ENCODE measurements at regions not wholly inside any gene's neighbourhood (a gene's known extent, or its start where the extent isn't known, plus 50 kb on each side); places are given as distances from the start of the nearest gene placed in this dataset.

DNA sequence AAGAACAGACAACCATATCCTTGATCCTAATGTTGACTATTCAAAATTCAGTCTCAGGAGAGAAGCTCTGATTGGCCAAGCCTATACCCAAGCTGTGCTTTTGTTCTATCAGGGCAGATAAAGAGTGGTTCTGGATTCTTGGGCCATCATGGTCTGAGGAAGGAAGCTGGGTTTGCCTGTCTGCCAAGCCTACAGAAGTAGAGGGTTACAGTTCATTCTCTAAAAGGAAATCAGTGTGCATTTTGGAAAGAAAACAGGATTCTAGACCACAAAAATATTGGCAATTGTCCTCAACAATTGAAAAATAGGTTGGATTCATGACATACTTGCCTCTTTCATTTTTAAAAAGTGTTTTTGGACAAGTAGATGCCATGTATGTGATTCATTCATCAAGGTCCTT lies 145.4 kb upstream of the BMP2 start (continued):
- TF ChIP-seq, protein P1, sequence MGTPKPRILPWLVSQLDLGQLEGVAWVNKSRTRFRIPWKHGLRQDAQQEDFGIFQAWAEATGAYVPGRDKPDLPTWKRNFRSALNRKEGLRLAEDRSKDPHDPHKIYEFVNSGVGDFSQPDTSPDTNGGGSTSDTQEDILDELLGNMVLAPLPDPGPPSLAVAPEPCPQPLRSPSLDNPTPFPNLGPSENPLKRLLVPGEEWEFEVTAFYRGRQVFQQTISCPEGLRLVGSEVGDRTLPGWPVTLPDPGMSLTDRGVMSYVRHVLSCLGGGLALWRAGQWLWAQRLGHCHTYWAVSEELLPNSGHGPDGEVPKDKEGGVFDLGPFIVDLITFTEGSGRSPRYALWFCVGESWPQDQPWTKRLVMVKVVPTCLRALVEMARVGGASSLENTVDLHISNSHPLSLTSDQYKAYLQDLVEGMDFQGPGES (IDR thresholded peaks at IDR 0.05; ENCODE audit: low read depth, low read length), result no peak

DNA sequence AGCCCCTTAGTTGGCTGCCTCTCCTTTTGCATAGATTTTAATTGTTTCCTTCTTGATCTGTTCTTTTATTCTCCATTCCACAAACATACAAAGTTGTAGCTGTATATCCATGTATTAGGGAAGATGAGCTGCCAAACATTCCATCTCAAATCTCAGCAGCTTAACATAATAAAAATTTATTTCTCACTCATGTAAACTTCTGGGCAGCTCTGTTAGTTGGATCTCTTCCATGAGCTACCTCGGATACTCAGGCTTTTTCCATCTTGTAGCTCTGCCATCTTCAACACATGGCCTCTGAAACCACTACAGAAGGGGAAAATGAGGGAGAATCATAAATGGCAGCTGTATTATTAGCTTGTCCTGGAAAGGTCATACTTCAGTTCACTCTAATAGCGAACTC lies 149.4 kb upstream of the BMP2 start:
- Histone ChIP-seq H3K9ac (no peak overlapping the region), H3K4me1 (ENCODE audit: control insufficient read depth in 1 of 2, insufficient read depth in 2 of 2, low read depth in 1 of 2, low read length in 1 of 2) (no peaks in the 10 kb centered on the region), H3K4me3 (ENCODE audit: low read depth in 2 of 2, low read length in 1 of 2) (no peak overlapping the region), H3K27ac (ENCODE audit: low read depth in 2 of 2, low read length in 1 of 2) (no peak overlapping the region), H4K20me1 (ENCODE audit: insufficient read depth) (no peaks in the 10 kb centered on the region), H3K27me3 (ENCODE audit: insufficient read depth) (no peaks in the 10 kb centered on the region), H3K9me2 (no peaks in the 10 kb centered on the region), H3K4me2 (no peak overlapping the region), H3K36me3 (replicated peaks in 1 of 2; ENCODE audit: control insufficient read depth in 1 of 2, insufficient read depth in 2 of 2, low read length in 1 of 2) (no peaks in the 10 kb centered on the region), H3F3A (replicated peaks; ENCODE audit: insufficient read depth) (no peaks in the 10 kb centered on the region), H3K9me3 (no peaks in the 10 kb centered on the region), H2AFZ (ENCODE audit: low read depth) (no peak overlapping the region), H3K79me2 (ENCODE audit: insufficient read depth) (no peaks in the 10 kb centered on the region)
- TF ChIP-seq MEF2A (IDR thresholded peaks at IDR 0.05; ENCODE audit: borderline replicate concordance, low read depth) (no peak), MXI1 (IDR thresholded peaks at IDR 0.05; ENCODE audit: low read depth, low read length) (no peak), TAF1 (IDR thresholded peaks at IDR 0.05; ENCODE audit: borderline replicate concordance, low read depth, low read length) (no peak), GABPA (IDR thresholded peaks at IDR 0.05; ENCODE audit: low read depth) (no peak), GATA2 (CRISPR knock-in tag; IDR thresholded peaks at IDR 0.05) (no peak), CHD2 (IDR thresholded peaks at IDR 0.05; ENCODE audit: low read length, partially characterized antibody) (no peak), YY1 (IDR thresholded peaks at IDR 0.05; ENCODE audit: low read depth) (no peak)
- ChIA-PET POLR2A (no interaction called here), CTCF (interaction anchor here (0.6 kb wide), 1 partner anchor 477 kb away, joined by 3 read pairs; no protein-coding TSS in a partner anchor)
- WGBS (ENCODE audit: low lambda C conversion rate), result 17% methylated on average over 2 of the region's 2 CpGs
- no peak for DNase-seq

DNA sequence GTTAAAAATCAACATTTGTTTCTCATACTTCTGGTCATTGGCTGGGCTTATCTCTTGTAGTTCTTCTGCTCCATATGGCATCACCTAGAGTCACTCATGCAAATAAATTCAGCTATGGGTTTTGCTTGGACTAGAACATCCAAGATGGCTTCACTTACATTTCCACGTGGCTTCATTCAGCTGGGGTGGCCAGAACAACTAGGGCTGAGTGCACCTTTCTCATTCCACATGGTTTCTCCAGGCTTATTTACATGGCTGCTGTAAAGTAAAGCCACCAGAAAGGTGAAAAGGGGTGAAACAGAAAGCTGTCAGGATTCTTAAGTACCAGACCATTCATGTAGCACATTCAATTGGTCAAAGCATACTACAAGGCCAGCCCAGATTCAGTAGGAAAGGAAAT lies 151.1 kb upstream of the BMP2 start:
- Histone ChIP-seq H2AFZ (ENCODE audit: low read depth) (no peak overlapping the region), H3K9me2 (no peaks in the 10 kb centered on the region), H3K9ac (no peak overlapping the region), H3K4me2 (no peak overlapping the region), H3K27ac (ENCODE audit: low read depth in 2 of 2, low read length in 1 of 2) (no peak overlapping the region), H3K36me3 (replicated peaks in 1 of 2; ENCODE audit: control insufficient read depth in 1 of 2, insufficient read depth in 2 of 2, low read length in 1 of 2) (no peaks in the 10 kb centered on the region), H3K79me2 (ENCODE audit: insufficient read depth) (no peaks in the 10 kb centered on the region), H3K9me3 (no peaks in the 10 kb centered on the region), H3K4me3 (ENCODE audit: low read depth in 2 of 2, low read length in 1 of 2) (no peak overlapping the region), H4K20me1 (ENCODE audit: insufficient read depth) (no peaks in the 10 kb centered on the region), H3F3A (replicated peaks; ENCODE audit: insufficient read depth) (no peaks in the 10 kb centered on the region), H3K4me1 (ENCODE audit: control insufficient read depth in 1 of 2, insufficient read depth in 2 of 2, low read depth in 1 of 2, low read length in 1 of 2) (no peaks in the 10 kb centered on the region), H3K27me3 (ENCODE audit: insufficient read depth) (no peaks in the 10 kb centered on the region)
- WGBS (ENCODE audit: low lambda C conversion rate), result 0% methylated on average over 1 of the region's 1 CpG
- ChIA-PET POLR2A (no interaction called here), CTCF (no interaction called here)
- DNase-seq, result no peak
- TF ChIP-seq, protein P2, sequence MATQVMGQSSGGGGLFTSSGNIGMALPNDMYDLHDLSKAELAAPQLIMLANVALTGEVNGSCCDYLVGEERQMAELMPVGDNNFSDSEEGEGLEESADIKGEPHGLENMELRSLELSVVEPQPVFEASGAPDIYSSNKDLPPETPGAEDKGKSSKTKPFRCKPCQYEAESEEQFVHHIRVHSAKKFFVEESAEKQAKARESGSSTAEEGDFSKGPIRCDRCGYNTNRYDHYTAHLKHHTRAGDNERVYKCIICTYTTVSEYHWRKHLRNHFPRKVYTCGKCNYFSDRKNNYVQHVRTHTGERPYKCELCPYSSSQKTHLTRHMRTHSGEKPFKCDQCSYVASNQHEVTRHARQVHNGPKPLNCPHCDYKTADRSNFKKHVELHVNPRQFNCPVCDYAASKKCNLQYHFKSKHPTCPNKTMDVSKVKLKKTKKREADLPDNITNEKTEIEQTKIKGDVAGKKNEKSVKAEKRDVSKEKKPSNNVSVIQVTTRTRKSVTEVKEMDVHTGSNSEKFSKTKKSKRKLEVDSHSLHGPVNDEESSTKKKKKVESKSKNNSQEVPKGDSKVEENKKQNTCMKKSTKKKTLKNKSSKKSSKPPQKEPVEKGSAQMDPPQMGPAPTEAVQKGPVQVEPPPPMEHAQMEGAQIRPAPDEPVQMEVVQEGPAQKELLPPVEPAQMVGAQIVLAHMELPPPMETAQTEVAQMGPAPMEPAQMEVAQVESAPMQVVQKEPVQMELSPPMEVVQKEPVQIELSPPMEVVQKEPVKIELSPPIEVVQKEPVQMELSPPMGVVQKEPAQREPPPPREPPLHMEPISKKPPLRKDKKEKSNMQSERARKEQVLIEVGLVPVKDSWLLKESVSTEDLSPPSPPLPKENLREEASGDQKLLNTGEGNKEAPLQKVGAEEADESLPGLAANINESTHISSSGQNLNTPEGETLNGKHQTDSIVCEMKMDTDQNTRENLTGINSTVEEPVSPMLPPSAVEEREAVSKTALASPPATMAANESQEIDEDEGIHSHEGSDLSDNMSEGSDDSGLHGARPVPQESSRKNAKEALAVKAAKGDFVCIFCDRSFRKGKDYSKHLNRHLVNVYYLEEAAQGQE (IDR thresholded peaks at IDR 0.05; ENCODE audit: low read depth, low read length), result no peak
- TF ChIP-seq, protein P3, sequence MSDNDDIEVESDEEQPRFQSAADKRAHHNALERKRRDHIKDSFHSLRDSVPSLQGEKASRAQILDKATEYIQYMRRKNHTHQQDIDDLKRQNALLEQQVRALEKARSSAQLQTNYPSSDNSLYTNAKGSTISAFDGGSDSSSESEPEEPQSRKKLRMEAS (IDR thresholded peaks at IDR 0.05; ENCODE audit: low read depth), result no peak
- TF ChIP-seq, protein P4, sequence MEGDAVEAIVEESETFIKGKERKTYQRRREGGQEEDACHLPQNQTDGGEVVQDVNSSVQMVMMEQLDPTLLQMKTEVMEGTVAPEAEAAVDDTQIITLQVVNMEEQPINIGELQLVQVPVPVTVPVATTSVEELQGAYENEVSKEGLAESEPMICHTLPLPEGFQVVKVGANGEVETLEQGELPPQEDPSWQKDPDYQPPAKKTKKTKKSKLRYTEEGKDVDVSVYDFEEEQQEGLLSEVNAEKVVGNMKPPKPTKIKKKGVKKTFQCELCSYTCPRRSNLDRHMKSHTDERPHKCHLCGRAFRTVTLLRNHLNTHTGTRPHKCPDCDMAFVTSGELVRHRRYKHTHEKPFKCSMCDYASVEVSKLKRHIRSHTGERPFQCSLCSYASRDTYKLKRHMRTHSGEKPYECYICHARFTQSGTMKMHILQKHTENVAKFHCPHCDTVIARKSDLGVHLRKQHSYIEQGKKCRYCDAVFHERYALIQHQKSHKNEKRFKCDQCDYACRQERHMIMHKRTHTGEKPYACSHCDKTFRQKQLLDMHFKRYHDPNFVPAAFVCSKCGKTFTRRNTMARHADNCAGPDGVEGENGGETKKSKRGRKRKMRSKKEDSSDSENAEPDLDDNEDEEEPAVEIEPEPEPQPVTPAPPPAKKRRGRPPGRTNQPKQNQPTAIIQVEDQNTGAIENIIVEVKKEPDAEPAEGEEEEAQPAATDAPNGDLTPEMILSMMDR (IDR thresholded peaks at IDR 0.05), result no peak
- TF ChIP-seq TCF12 (IDR thresholded peaks at IDR 0.05) (no peak), ELF1 (IDR thresholded peaks at IDR 0.05) (no peak), TEAD4 (IDR thresholded peaks at IDR 0.05; ENCODE audit: borderline replicate concordance, insufficient read depth) (no peak), CHD2 (IDR thresholded peaks at IDR 0.05; ENCODE audit: low read length, partially characterized antibody) (no peak), YY1 (IDR thresholded peaks at IDR 0.05; ENCODE audit: low read depth) (no peak), FOXM1 (IDR thresholded peaks at IDR 0.05; ENCODE audit: low read depth) (no peak), NRF1 (IDR thresholded peaks at IDR 0.05; ENCODE audit: low read depth, low read length) (no peak), MXI1 (IDR thresholded peaks at IDR 0.05; ENCODE audit: low read depth, low read length) (no peak)
- TF ChIP-seq, protein P1 (IDR thresholded peaks at IDR 0.05; ENCODE audit: low read depth, low read length), result no peak
- TF ChIP-seq, protein P5, sequence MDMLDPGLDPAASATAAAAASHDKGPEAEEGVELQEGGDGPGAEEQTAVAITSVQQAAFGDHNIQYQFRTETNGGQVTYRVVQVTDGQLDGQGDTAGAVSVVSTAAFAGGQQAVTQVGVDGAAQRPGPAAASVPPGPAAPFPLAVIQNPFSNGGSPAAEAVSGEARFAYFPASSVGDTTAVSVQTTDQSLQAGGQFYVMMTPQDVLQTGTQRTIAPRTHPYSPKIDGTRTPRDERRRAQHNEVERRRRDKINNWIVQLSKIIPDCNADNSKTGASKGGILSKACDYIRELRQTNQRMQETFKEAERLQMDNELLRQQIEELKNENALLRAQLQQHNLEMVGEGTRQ (IDR thresholded peaks at IDR 0.05; ENCODE audit: borderline replicate concordance, low read depth, low read length), result no peak

Data from SK-N-SH (cell line).